WERI-Rb-1 (cell line): ENCODE measurements at regions not wholly inside any gene's neighbourhood (a gene's known extent, or its start where the extent isn't known, plus 50 kb on each side); places are given as distances from the start of the nearest gene placed in this dataset.

Experiments
- DNase-seq: peaks from one replicate; pipeline ENCODE4 v3.0.0-alpha.2; 2020
- H3K27ac ChIP-seq: fragments of 250-450 bp; sonication (Bioruptor Pico); 2 replicates; pipeline ENCODE4 v1.5.1; 2020; ENCODE audit warnings: mild to moderate bottlenecking, moderate library complexity
- H3K27me3 ChIP-seq: fragments of 250-450 bp; sonication (Bioruptor Pico); 2 replicates; pipeline ENCODE4 v1.5.1; 2021; ENCODE audit warnings: mild to moderate bottlenecking, low read depth, moderate library complexity; ENCODE audit not compliant: insufficient read depth, severe bottlenecking
- H3K36me3 ChIP-seq: fragments of 250-450 bp; sonication (Bioruptor Pico); 2 replicates; pipeline ENCODE4 v1.5.1; 2020; ENCODE audit warnings: mild to moderate bottlenecking, moderate library complexity
- H3K4me3 ChIP-seq: 2 replicates; pipeline ENCODE4 v1.5.1; 2011; ENCODE audit warnings: low read depth, mild to moderate bottlenecking, control low read depth, low read length
- H3K9me3 ChIP-seq: fragments of 250-450 bp; sonication (Bioruptor Pico); 2 replicates; pipeline ENCODE4 v1.5.1; 2021; ENCODE audit warnings: mild to moderate bottlenecking, moderate library complexity; ENCODE audit not compliant: severe bottlenecking
- TF ChIP-seq, protein P1 (sequence below): IDR thresholded peaks from 2 replicates; pipeline ENCODE4 v1.5.1; 2011; ENCODE audit warnings: low read depth, mild to moderate bottlenecking, control low read depth, inconsistent platforms, low read length

DNA sequence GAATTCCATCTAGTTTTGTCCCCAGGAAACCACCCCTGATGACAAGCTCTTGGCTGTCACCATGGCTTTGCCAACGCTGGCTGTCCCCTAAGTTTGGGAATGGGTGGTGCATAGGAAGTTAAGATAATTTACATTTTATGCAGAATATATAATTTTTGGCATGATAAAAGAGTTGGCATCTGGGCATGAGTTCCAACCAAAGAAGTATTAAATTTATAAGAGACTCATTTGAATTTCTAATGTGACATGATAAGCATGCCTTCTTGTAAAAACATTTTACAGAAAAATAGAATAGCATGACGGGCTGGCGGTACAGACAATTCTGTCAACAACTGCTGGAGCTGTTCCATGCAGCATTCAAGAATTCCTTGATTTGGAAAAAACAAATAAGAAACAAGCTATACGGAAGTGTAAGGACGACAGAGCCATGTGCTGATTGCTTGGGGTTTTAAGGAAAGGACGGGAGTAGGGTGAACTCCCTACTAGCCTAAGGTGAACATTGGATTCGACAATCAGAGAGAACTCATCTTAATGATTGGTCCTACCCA lies 106.8 kb upstream of the C1orf21 start:
- TF ChIP-seq, protein P1, sequence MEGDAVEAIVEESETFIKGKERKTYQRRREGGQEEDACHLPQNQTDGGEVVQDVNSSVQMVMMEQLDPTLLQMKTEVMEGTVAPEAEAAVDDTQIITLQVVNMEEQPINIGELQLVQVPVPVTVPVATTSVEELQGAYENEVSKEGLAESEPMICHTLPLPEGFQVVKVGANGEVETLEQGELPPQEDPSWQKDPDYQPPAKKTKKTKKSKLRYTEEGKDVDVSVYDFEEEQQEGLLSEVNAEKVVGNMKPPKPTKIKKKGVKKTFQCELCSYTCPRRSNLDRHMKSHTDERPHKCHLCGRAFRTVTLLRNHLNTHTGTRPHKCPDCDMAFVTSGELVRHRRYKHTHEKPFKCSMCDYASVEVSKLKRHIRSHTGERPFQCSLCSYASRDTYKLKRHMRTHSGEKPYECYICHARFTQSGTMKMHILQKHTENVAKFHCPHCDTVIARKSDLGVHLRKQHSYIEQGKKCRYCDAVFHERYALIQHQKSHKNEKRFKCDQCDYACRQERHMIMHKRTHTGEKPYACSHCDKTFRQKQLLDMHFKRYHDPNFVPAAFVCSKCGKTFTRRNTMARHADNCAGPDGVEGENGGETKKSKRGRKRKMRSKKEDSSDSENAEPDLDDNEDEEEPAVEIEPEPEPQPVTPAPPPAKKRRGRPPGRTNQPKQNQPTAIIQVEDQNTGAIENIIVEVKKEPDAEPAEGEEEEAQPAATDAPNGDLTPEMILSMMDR, result no peak
- H3K27me3 ChIP-seq, result no peaks in the 10 kb centered on the region
- no peaks in the 10 kb centered on the region for H3K9me3 ChIP-seq
- H3K27ac ChIP-seq, result no peak overlapping the region
- H3K4me3 ChIP-seq, result no peak overlapping the region
- H3K36me3 ChIP-seq, result no peaks in the 10 kb centered on the region
- no peak for DNase-seq

- H3K4me3 ChIP-seq, result no peak overlapping the region
- H3K27ac ChIP-seq, result no peak overlapping the region
- H3K9me3 ChIP-seq, result peaks cover 2% of the 10 kb centered on the region
- H3K27me3 ChIP-seq, result no peaks in the 10 kb centered on the region
- H3K36me3 ChIP-seq, result no peaks in the 10 kb centered on the region
- DNase-seq, result no peak
- TF ChIP-seq, protein P1, result no peak
These were observed 102.8 kb upstream of the C1orf21 start for GRCh38 chr1:184283999-184284398.

DNA sequence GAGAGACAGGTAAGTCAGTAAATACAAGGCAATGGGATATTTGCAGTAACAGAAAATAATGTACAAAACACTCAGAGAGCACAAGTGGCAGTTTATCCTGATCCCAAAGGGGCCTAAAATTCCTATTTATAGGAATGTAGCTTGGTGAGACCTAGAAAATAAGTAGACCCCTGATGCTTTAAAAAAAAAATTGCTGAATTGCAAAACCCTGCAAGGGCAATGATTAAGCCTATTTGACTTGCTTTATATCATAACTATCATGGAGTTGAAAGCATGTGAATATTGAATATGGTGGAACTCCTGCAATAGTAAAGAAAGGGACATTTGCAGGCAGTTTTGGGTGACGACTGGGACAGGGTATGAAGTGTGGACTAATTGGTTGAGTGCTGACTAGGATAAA lies 101.9 kb upstream of the C1orf21 start:
- H3K27ac ChIP-seq, result no peak overlapping the region

GRCh38 chr1:184285401-184286087 lies 101.3 kb upstream of the C1orf21 start:
- no peak overlapping the region for H3K4me3 ChIP-seq
- no peak overlapping the region for H3K27ac ChIP-seq
- no peaks in the 10 kb centered on the region for H3K27me3 ChIP-seq
- TF ChIP-seq, protein P1, result no peak
- H3K9me3 ChIP-seq, result peaks cover 8% of the 10 kb centered on the region
- no peak for DNase-seq
- no peaks in the 10 kb centered on the region for H3K36me3 ChIP-seq

More for the DNA sequence above, 101.9 kb upstream of the C1orf21 start:
- H3K9me3 ChIP-seq, result peaks cover 3% of the 10 kb centered on the region
- H3K4me3 ChIP-seq, result no peak overlapping the region
- no peaks in the 10 kb centered on the region for H3K27me3 ChIP-seq
- no peak for DNase-seq
- no peaks in the 10 kb centered on the region for H3K36me3 ChIP-seq
- TF ChIP-seq, protein P1, result no peak

DNA sequence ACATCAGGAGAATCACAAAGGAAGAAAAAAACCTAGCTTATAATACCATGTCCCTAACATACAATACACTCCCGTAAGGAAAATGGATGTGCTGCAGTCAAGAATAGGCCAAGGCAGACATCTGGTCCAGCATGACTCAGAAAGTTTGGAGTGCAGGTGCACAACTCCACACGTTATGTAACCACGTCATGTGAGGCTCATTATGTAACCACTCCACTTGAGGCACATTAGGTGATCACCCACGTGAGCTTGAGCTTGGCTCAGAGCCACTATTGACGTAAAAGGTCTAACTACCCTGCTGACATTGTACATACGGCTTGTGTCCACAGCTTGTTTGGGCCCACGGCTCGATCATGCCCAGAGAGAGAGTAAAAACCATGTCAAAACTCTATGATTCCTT lies 99.8 kb upstream of the C1orf21 start:
- H3K27ac ChIP-seq, result no peak overlapping the region
- H3K9me3 ChIP-seq, result peaks cover 8% of the 10 kb centered on the region
- TF ChIP-seq, protein P1, result no peak
- DNase-seq, result no peak
- no peak overlapping the region for H3K4me3 ChIP-seq
- no peaks in the 10 kb centered on the region for H3K36me3 ChIP-seq
- no peaks in the 10 kb centered on the region for H3K27me3 ChIP-seq
